ENCODE measurements at regions not wholly inside any gene's neighbourhood (a gene's known extent, or its start where the extent isn't known, plus 50 kb on each side); places are given as distances from the start of the nearest gene placed in this dataset.

- WGBS, 2 donors = 79 to 85% methylated on average over 5 of the region's 5 CpGs
- Histone ChIP-seq H3K9me3 (peaks cover 0 to 4% (median 0%) of the 10 kb centered on the region in 4 donors), H3K27me3 (no peaks in the 10 kb centered on the region), H3K4me3 (no peak overlapping the region), H3K4me1 (peaks cover 0 to 4% (median 0%) of the 10 kb centered on the region in 4 donors), H3K36me3 (no peaks in the 10 kb centered on the region), H3K27ac (no peak overlapping the region)
- DNase-seq (ENCODE audit: low spot score in 2 of 2) = no peak
- TF ChIP-seq CTCF (IDR thresholded peaks at IDR 0.05) (no peak), POLR2A (IDR thresholded peaks at IDR 0.05) (no peak), EP300 (IDR thresholded peaks at IDR 0.05) (no peak)
These were observed 250.9 kb downstream of the SNX13 start for GRCh38 chr7:17689361-17689902.

DNA sequence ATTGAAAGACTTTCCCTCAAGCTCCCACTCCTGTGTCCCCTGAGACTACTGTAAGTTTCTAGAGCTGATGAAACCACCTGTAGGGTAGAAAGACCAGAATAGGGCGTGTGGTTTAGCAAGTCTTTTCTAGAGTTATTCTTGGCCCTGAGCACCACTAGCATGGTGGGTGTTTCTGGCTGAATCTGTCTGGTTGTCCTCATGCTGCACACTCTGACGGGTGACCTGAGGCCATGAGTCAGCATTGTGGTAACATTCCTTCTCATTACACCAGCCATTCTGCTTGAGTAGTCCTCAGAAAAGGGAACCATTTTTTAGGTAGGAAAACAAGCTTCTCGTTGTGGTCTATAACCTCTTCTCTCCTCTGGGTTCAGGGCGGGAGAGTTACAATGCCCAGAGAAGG lies 250.3 kb downstream of the SNX13 start:
- Histone ChIP-seq H3K4me1 (peaks cover 0 to 4% (median 0%) of the 10 kb centered on the region in 4 donors), H3K4me3 (no peak overlapping the region), H3K27me3 (no peaks in the 10 kb centered on the region), H3K27ac (no peak overlapping the region), H3K36me3 (no peaks in the 10 kb centered on the region), H3K9me3 (peaks cover 0 to 4% (median 0%) of the 10 kb centered on the region in 4 donors)
- no peak for DNase-seq (ENCODE audit: low spot score in 2 of 2)
- WGBS, 2 donors = 33 to 35% methylated on average over 4 of the region's 4 CpGs
- TF ChIP-seq EP300 (IDR thresholded peaks at IDR 0.05) (peak in 1 of 2 donors; percentile 13), CTCF (IDR thresholded peaks at IDR 0.05) (no peak)

DNA sequence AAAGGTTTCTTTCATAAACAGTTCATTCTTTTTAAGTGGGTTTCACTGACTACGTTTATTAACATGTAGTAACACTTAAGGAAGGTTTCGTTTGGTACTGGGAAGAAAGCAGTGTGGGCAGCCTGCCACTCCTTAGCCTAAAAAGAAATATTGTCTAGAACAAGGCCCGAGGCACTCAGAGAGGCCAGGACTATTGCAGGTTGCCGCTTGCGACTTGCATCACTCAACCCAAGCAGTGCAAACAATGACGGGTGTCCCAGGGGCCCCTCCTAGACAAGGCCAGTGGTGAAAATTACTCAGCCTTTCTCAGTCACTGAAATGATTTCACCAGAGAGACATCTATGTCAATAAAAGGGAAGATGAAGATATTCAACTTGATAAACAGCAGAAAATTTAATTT lies 243.9 kb downstream of the SNX13 start:
- Histone ChIP-seq H3K36me3 (no peaks in the 10 kb centered on the region), H3K4me3 (no peak overlapping the region), H3K27me3 (no peaks in the 10 kb centered on the region), H3K9me3 (peaks cover 0 to 32% (median 10%) of the 10 kb centered on the region in 4 donors), H3K4me1 (peaks cover 0 to 22% (median 7%) of the 10 kb centered on the region in 4 donors), H3K27ac (peak overlapping the region; percentile 2 to 90 (median 66))
- DNase-seq (ENCODE audit: low spot score in 2 of 2) = peak; percentile 90
- WGBS, 2 donors = 20 to 33% methylated on average over 6 of the region's 6 CpGs
- no peak for TF ChIP-seq CTCF (IDR thresholded peaks at IDR 0.05)
- no peak for TF ChIP-seq POLR2A (IDR thresholded peaks at IDR 0.05)
- TF ChIP-seq EP300 (IDR thresholded peaks at IDR 0.05) = peak; percentile 31 to 87

DNA sequence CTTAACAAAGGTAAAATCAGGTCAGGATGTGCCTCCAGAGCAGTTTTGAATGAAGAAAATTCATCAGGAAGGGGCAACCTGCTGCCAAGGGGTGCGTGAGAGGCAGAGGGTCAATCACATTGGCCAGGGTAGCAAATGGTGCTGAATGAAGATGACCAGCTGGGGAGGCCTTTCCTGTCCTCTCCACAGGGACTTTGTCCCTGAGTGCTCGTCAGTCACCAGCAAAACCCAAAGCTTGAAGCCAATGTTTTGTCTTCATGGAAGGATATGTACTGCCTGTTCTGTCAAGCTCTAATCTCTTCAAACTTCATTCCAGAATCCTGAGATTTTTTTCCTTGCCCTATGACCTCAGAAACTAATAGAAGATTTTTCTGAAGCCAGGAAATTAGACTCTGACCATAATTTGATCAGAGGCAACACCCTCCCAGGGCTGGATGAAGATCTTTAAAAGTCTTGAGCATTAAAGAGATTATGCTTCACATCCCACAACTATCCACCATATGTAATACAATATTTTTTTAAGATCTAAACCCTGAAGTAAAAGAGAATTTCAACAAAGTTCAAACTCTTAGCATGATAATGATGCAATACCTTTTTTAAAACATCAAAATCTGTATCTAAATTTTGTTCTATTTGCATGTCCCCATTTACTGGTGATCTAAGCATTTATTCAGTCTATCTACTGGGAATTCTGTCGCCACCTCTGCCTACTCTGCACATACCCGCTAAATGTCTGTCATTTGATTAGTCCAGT lies 243.0 kb downstream of the SNX13 start:
- H3K27ac ChIP-seq = peak overlapping the region; percentile 2 to 90 (median 66)
- no peak overlapping the region for H3K4me3 ChIP-seq
- H3K36me3 ChIP-seq = no peaks in the 10 kb centered on the region
- TF ChIP-seq EP300 (IDR thresholded peaks at IDR 0.05) (no peak), CTCF (IDR thresholded peaks at IDR 0.05) (no peak), POLR2A (IDR thresholded peaks at IDR 0.05) (no peak)
- no peak for DNase-seq (ENCODE audit: low spot score in 2 of 2)
- H3K9me3 ChIP-seq = peaks cover 0 to 32% (median 10%) of the 10 kb centered on the region in 4 donors
- H3K27me3 ChIP-seq = no peaks in the 10 kb centered on the region
- peaks cover 0 to 22% (median 7%) of the 10 kb centered on the region in 4 donors for H3K4me1 ChIP-seq
- WGBS, 2 donors = 75 to 85% methylated on average over 4 of the region's 4 CpGs

GRCh38 chr7:17699696-17700095 lies 240.6 kb downstream of the SNX13 start:
- Histone ChIP-seq H3K27ac (no peak overlapping the region), H3K4me1 (peaks cover 0 to 22% (median 7%) of the 10 kb centered on the region in 4 donors), H3K4me3 (no peak overlapping the region), H3K27me3 (no peaks in the 10 kb centered on the region), H3K9me3 (peaks cover 0 to 32% (median 10%) of the 10 kb centered on the region in 4 donors), H3K36me3 (no peaks in the 10 kb centered on the region)
- no peak for TF ChIP-seq EP300 (IDR thresholded peaks at IDR 0.05)
- TF ChIP-seq CTCF (IDR thresholded peaks at IDR 0.05) = no peak
- no peak for TF ChIP-seq POLR2A (IDR thresholded peaks at IDR 0.05)
- no peak for DNase-seq (ENCODE audit: low spot score in 2 of 2)

Measured in tibial nerve (tissue), 4 donors.